ENCODE measurements at regions not wholly inside any gene's neighbourhood (a gene's known extent, or its start where the extent isn't known, plus 50 kb on each side); places are given as distances from the start of the nearest gene placed in this dataset.

DNA sequence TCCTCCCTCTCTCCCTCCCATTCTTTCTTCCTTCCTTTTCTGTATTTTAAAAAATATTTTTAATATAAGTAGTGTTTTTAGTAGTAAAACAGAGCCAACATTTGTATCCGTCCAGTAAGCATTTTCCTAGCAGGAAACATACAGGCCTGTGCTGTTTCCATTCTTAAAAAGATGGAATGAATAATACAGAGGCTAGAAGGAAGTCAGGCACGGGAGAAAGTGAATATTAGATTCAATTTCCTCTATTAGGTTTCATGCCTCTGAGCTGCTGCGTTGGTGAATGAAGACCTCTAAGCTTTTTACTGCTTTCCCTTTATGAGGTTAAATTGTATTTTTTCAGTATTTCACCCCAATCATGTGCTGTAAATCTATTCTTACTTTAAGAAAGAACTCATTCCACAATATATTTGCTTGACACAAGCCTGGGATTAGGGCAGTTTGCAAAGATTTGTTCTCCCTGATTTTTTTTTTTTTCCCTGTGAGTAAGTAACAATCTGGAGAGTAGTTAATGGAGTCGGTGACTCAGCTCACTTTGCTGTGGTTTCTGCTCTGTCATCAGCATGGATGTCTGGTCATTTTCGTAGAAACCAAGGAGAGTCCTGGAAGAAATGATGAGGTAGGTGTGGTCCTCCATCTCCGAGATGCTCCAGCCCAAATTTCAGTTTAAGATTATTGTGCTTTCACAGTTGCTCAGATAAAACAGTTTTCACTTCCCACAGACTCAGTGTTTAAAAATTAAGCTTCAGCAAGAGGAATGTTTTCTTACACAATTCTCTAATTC is 76.1 kb upstream of the PITRM1 start:
- BruUV-seq (replicated peaks), result no TSS peak
- intact Hi-C loops (cut with micrococcal nuclease), result loop anchor here (1.0 to 5.0 kb wide), 4 partner anchors 178 to 529 kb away; no protein-coding TSS in a partner anchor
- Histone ChIP-seq H3K9me3 (ENCODE audit: low read length) (no peaks in the 10 kb centered on the region), H3K4me2 (ENCODE audit: low read length) (peak overlapping the region; percentile 79), H3K36me3 (ENCODE audit: low read depth, low read length) (no peaks in the 10 kb centered on the region), H3K9me2 (replicated peaks; ENCODE audit: low read length) (no peaks in the 10 kb centered on the region), H3K27me3 (ENCODE audit: low read length) (no peaks in the 10 kb centered on the region), H3K27ac (ENCODE audit: low read length) (peak overlapping the region; percentile 96), H3K79me2 (ENCODE audit: low read length) (no peaks in the 10 kb centered on the region), H3K9ac (ENCODE audit: low read length) (peak overlapping the region; percentile 68), H2AFZ (ENCODE audit: low read length) (peak overlapping the region; percentile 62; the same call in 1 of the 2 replicates), H3F3A (ENCODE audit: low read length, unreplicated experiment) (peaks cover 4% of the 10 kb centered on the region), H4K20me1 (ENCODE audit: low read length) (no peaks in the 10 kb centered on the region), H3K4me1 (ENCODE audit: insufficient read depth, low read length) (peaks cover 18% of the 10 kb centered on the region), H3K4me3 (ENCODE audit: low read length) (peak overlapping the region; percentile 52; the same call in 1 of the 2 replicates)
- TF ChIP-seq, protein P1, sequence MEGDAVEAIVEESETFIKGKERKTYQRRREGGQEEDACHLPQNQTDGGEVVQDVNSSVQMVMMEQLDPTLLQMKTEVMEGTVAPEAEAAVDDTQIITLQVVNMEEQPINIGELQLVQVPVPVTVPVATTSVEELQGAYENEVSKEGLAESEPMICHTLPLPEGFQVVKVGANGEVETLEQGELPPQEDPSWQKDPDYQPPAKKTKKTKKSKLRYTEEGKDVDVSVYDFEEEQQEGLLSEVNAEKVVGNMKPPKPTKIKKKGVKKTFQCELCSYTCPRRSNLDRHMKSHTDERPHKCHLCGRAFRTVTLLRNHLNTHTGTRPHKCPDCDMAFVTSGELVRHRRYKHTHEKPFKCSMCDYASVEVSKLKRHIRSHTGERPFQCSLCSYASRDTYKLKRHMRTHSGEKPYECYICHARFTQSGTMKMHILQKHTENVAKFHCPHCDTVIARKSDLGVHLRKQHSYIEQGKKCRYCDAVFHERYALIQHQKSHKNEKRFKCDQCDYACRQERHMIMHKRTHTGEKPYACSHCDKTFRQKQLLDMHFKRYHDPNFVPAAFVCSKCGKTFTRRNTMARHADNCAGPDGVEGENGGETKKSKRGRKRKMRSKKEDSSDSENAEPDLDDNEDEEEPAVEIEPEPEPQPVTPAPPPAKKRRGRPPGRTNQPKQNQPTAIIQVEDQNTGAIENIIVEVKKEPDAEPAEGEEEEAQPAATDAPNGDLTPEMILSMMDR (conservative IDR thresholded peaks at IDR 0.05; ENCODE audit: low read depth, low read length), result no peak
- TF ChIP-seq EZH2phosphoT487 (IDR thresholded peaks at IDR 0.05; ENCODE audit: borderline replicate concordance, low read length), result no peak
- ChIA-PET CTCF (no interaction called here), POLR2A (ENCODE audit: unreplicated experiment) (interaction anchor here (0.5 to 0.8 kb wide), 6 partner anchors 21 to 735 kb away, joined by 3 to 13 read pairs (median 8); no protein-coding TSS in a partner anchor)
- DNase-seq, result peak; percentile 68
- peak; percentile 95 for ATAC-seq

DNA sequence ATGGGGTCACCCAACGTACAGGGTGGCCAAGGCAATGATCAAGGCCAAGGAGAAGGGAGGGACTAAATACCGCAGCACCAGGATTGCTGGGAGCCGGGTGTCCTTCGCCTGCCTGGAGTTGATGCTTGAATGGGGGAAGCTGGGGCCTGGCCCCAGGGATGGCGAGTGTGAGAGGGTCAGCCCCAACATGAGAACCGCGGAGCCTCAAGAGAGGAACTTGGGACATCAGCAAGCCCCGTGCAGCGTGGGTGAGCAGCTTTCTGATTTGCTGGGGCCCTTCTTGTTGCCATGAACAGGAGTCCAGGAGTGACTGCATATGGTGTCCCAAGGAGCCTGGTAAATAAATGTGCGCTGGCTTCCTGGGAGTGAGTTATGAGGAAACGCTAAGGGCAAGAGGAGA is 72.8 kb upstream of the PITRM1 start:
- no peaks in the 10 kb centered on the region for H3K9me3 ChIP-seq (ENCODE audit: low read length)
- no peak overlapping the region for H3K27ac ChIP-seq (ENCODE audit: low read length)
- peaks cover 4% of the 10 kb centered on the region for H3F3A ChIP-seq (ENCODE audit: low read length, unreplicated experiment)
- intact Hi-C loops (cut with micrococcal nuclease), result loop anchor here (5.0 kb wide), 2 partner anchors 297 to 532 kb away; no protein-coding TSS in a partner anchor
- peaks cover 18% of the 10 kb centered on the region for H3K4me1 ChIP-seq (ENCODE audit: insufficient read depth, low read length)
- no peak overlapping the region for H3K4me2 ChIP-seq (ENCODE audit: low read length)
- TF ChIP-seq EZH2phosphoT487 (IDR thresholded peaks at IDR 0.05; ENCODE audit: borderline replicate concordance, low read length) (no peak), EZH2 (IDR thresholded peaks at IDR 0.05; ENCODE audit: low read length, unreplicated experiment) (no peak)
- TF ChIP-seq, protein P1 (conservative IDR thresholded peaks at IDR 0.05; ENCODE audit: low read depth, low read length), result no peak
- BruUV-seq (replicated peaks), result no TSS peak
- H3K9me2 ChIP-seq (replicated peaks; ENCODE audit: low read length), result no peaks in the 10 kb centered on the region
- ATAC-seq, result no peak
- ChIA-PET POLR2A (ENCODE audit: unreplicated experiment) (no interaction called here), CTCF (no interaction called here)
- H4K20me1 ChIP-seq (ENCODE audit: low read length), result no peaks in the 10 kb centered on the region
- H3K36me3 ChIP-seq (ENCODE audit: low read depth, low read length), result no peaks in the 10 kb centered on the region
- DNase-seq, result no peak
- no peak overlapping the region for H3K4me3 ChIP-seq (ENCODE audit: low read length)
- H2AFZ ChIP-seq (ENCODE audit: low read length), result no peak overlapping the region
- H3K79me2 ChIP-seq (ENCODE audit: low read length), result no peaks in the 10 kb centered on the region
- H3K27me3 ChIP-seq (ENCODE audit: low read length), result no peaks in the 10 kb centered on the region
- no peak overlapping the region for H3K9ac ChIP-seq (ENCODE audit: low read length)

Data from PC-3 (cell line).